GM18520 (cell line): ENCODE measurements at regions not wholly inside any gene's neighbourhood (a gene's known extent, or its start where the extent isn't known, plus 50 kb on each side); places are given as distances from the start of the nearest gene placed in this dataset.

Source experiments
- ATAC-seq: cut with Tn5 transposase; IDR thresholded peaks from one replicate; pipeline ENCODE4 v1.9.1; 2021; ENCODE audit not compliant: unreplicated experiment

GRCh38 chr5:8136271-8136670 lies 267.3 kb downstream of the MTRR start:
- ATAC-seq, result no peak

DNA sequence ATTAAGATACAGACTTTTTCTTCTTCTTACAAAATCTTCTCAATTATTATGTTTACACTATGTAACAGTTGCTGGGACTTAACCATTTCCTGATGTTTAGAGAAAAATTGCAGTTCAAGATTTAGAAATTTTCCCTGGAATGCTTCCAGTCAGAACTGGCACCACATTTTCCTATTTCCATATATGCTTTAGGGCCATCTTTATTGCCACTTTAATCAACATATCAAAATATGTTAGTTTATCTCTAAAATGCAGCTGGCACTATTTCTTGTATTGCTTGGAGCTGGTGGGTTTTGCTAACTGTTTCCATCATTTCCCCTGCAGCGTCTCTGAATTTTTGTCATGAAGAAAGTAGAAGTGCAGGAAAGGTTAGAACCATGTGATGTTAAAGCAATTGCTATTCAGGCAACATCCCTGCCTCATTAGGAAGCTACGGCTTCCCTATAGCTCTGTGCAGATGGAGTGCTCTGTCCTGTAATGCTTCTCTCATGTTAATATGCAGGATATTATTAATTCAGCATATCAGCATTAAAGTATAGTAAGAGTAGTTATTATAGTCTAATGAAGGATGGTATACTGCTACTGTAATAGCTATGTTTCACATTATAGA lies 269.1 kb downstream of the MTRR start:
- no peak for ATAC-seq

DNA sequence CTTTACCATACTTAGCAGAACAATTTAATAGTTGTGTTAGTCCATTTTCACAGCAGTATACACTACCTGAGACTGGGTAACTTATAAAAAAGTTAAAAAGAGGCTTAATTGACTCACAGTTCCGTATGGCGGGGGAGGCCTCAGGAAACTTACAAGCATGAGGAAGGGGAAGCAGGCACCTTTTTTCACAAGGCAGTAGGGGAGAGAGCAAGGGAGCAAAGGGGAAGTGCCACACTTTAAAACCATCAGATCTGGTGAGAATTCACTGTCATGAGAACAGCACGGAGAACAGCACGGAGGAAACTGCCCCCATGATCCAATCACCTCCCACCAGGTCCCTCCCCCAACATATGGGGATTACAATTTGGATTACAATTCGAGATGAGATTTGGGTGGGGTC lies 269.9 kb downstream of the MTRR start:
- no peak for ATAC-seq

DNA sequence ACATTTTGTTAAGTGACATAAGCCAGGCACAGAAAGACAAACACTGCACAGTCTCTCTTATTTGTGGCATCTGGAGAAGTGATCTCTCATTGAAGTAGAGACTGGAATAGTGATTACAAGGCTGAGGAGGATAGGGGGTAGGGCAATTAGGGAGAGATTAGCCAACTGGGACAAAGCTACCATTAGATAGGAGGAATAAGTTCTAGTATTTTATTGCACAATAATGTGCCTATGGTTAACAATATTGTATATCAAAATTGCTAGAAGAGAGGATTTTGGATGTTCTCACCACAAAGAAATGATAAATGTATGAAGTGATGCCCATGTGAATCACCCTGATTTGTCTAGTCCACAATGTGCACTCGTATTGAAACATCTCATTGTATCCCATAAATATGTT lies 281.8 kb downstream of the MTRR start:
- ATAC-seq, result no peak

DNA sequence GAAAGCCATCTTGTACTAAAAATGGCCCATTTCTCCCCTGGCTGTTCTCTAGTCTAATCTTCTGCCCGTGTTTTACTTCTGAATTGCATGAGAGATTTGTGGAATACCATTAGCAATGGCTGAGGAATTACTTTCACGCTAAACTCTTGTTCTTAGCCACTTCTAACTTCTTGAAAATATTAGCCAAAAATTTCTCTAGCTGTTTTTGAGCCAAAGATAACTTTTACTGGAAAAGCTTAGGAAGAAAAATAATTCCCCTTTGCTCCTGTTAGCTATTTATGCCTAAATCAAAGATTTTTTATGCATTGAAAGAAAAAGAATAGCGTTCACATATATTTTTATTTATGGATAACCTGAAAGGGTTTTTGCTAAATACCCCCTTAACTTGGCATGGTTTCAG lies 287.8 kb downstream of the MTRR start:
- no peak for ATAC-seq

DNA sequence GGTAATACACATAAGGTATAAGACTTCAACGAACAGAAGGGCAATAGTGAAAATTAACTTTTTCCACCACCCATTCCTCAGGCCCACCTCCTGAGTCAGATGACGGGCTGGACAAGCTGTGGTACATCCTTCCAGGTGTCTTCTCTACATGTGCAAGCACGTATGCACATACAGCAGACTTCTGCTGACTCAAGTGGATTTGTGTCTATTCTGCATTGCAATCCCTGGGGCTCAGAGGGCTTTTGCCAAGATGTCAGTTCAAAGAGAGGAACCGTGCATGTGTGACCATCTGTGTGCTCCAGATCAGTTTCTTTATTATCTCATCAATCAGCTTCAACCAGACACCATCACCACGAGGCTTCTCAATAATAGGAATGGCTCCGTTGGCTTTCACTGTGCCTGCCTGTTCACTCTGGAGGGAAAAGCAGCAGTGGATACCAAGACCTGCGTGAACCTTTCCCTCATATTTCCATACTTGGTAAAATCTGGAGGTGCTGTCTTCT lies 288.4 kb downstream of the MTRR start:
- ATAC-seq, result no peak

- no peak for ATAC-seq
These were observed 307.2 kb downstream of the MTRR start for GRCh38 chr5:8176101-8176693.

DNA sequence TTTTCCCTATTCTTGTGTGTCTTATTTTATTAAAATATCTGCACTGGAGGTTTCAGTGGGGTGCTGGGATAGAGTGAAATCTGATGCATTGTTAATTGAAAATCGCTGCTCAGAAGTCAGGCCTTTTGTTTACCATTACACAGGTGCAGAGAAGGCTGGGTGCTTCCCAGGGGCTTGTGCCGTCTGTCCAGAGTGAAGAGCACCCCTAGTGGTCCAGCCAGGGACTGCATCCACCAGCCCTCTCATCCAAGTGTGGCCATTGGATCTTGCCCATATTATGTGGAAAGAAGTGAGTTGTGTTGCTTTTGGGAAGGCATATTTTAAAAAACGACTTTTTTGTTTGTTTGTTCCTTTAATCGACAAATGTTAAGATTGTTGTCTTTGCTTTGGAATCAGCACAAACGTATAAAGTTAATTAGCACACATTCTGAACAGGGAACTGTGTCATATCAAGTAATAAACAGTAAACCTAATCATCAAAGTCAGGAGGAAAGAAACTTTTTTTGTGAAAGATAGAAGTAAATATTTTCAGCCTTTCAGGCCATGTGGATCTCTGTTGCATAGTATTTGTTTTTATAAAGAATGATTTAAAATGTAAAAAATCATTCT lies 315.6 kb downstream of the MTRR start:
- ATAC-seq, result peak; percentile 80

DNA sequence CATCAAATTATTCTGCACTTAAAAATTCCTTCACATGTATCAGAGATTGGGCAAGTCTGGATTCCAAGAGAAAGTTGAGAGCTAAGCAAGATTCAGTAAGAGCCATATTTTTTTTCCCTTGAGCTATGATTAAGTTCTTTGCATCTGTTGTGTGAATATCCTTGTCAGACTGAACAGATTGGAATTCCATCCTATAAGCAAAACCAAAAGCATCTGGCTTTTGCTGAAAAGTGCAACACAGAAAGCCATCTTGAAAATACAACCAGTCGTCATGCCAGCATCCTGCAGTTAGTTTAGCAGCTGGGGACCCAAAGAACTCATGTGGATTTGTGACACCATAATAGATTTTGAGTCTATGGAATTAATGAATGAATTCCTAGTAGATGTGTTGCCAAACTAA lies 316.9 kb downstream of the MTRR start:
- ATAC-seq, result no peak

- ATAC-seq, result no peak
These were observed 320.1 kb downstream of the MTRR start for GRCh38 chr5:8188874-8189565.

GRCh38 chr5:8192840-8193239 lies 323.9 kb downstream of the MTRR start:
- no peak for ATAC-seq

- ATAC-seq, result no peak
These were observed 327.1 kb downstream of the MTRR start for GRCh38 chr5:8196061-8196460.

GRCh38 chr5:8208307-8208706 lies 339.4 kb downstream of the MTRR start:
- ATAC-seq, result no peak

- ATAC-seq, result no peak
These were observed 340.6 kb downstream of the MTRR start for GRCh38 chr5:8209500-8209899.

- no peak for ATAC-seq
These were observed 344.8 kb downstream of the MTRR start for GRCh38 chr5:8213701-8214240.

- no peak for ATAC-seq
These were observed 348.0 kb downstream of the MTRR start for GRCh38 chr5:8216921-8217320.

- no peak for ATAC-seq
These were observed 357.2 kb downstream of the MTRR start for GRCh38 chr5:8226148-8226547.

DNA sequence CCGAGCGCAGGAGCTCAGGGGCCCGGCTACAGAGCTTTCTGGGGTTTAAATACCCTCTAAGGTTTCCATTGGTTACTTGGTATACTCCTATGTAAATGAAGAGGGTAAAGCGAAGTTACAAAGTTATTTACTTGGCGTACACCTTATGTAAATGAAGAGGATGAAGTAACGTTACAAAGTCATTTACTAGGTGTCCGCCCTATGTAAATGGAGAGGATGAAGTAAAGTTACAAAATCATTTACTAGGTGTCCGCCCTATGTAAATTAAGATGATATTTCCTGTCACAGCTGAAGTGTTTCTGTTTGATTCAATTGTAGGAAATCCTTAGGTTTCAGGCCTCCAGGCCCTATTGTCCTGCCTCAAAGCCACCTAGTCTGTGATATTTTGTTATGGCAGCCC lies 358.2 kb downstream of the MTRR start:
- ATAC-seq, result no peak

- ATAC-seq, result no peak
These were observed 360.6 kb downstream of the MTRR start for GRCh38 chr5:8229551-8229950.

- ATAC-seq, result no peak
These were observed 361.9 kb downstream of the MTRR start for GRCh38 chr5:8230868-8231267.

DNA sequence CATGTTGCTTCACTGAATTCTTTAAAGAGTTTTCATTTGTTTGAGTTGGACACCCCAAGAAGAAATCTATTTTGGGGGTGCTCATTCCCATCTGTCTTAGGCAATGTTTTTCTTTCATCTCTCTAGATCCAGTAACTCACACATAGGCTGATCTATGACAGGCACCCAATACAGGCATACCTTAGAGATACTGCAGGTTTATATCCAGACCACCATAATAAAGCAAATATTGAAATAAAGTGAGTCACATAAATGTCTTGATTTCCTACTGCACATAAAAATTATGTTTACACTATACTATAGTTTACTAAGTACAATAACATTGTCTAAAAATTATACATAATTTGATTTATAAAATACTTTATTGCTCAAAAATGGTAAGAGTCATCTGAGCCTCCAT lies 364.5 kb downstream of the MTRR start:
- no peak for ATAC-seq
